HEK293T (cell line): ENCODE measurements at regions not wholly inside any gene's neighbourhood (a gene's known extent, or its start where the extent isn't known, plus 50 kb on each side); places are given as distances from the start of the nearest gene placed in this dataset.

Experiments
- ARNT ChIP-seq: fragments of 450-650 bp; IDR thresholded peaks from 2 replicates; pipeline ENCODE4 v1.6.1; 2017; ENCODE audit warnings: mild to moderate bottlenecking
- BHLHE40 ChIP-seq: fragments of 450-650 bp; IDR thresholded peaks from 2 replicates; pipeline ENCODE4 v1.6.1; 2016; ENCODE audit warnings: mild to moderate bottlenecking, moderate library complexity, borderline replicate concordance
- CTBP1 ChIP-seq: fragments of 450-650 bp; IDR thresholded peaks from 2 replicates; pipeline ENCODE4 v1.6.1; 2016; ENCODE audit warnings: borderline replicate concordance
- FOXA1 ChIP-seq: fragments of 450-650 bp; IDR thresholded peaks from 2 replicates; pipeline ENCODE4 v1.6.1; 2016; ENCODE audit warnings: mild to moderate bottlenecking
- FOXK2 ChIP-seq: fragments of 450-650 bp; IDR thresholded peaks from 2 replicates; pipeline ENCODE4 v1.6.1; 2016; ENCODE audit warnings: mild to moderate bottlenecking
- FOXM1 ChIP-seq: fragments of 450-650 bp; IDR thresholded peaks from 2 replicates; pipeline ENCODE4 v1.6.1; 2017; ENCODE audit warnings: mild to moderate bottlenecking, borderline replicate concordance
- HDGF ChIP-seq: fragments of 450-650 bp; IDR thresholded peaks from 2 replicates; pipeline ENCODE4 v1.6.1; 2017; ENCODE audit warnings: antibody characterized with exemption, borderline replicate concordance
- LEF1 ChIP-seq: fragments of 450-650 bp; IDR thresholded peaks from 2 replicates; pipeline ENCODE4 v1.6.1; 2017; ENCODE audit warnings: mild to moderate bottlenecking, borderline replicate concordance
- NFRKB ChIP-seq: fragments of 450-650 bp; IDR thresholded peaks from 2 replicates; pipeline ENCODE4 v1.6.1; 2016; ENCODE audit warnings: mild to moderate bottlenecking, moderate library complexity
- SUZ12 ChIP-seq: fragments of 450-650 bp; IDR thresholded peaks from 2 replicates; pipeline ENCODE4 v1.6.1; 2016; ENCODE audit warnings: mild to moderate bottlenecking
- ZNF384 ChIP-seq: fragments of 450-650 bp; IDR thresholded peaks from 2 replicates; pipeline ENCODE4 v1.6.1; 2016
- TF ChIP-seq, protein P1 (sequence below): fragments of 450-650 bp; IDR thresholded peaks from 2 replicates; pipeline ENCODE4 v1.6.1; 2016

DNA sequence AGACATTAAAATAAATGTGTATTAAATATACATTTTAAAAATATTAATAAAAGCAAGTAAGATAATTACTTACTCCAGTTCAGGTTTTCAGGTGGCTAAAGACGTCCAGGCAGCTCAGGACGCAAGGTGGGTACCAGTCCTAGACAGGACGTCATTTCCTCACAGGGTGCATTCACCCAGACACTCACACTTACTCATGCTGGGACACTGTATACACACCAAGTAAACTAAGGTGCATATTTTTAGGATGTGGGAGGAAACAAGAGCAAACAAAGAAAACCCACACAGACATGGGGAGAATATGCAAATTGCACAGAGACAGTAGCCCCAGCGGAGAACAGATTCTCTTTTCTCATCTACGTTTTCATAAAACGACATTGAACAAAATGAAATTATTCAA is 457.9 kb downstream of the BRINP3 start:
- TF ChIP-seq BHLHE40 (no peak), HDGF (no peak), NFRKB (no peak), FOXA1 (no peak), FOXM1 (no peak), CTBP1 (no peak), SUZ12 (no peak), ZNF384 (no peak), ARNT (no peak), FOXK2 (no peak), LEF1 (no peak)
- TF ChIP-seq, protein P1, sequence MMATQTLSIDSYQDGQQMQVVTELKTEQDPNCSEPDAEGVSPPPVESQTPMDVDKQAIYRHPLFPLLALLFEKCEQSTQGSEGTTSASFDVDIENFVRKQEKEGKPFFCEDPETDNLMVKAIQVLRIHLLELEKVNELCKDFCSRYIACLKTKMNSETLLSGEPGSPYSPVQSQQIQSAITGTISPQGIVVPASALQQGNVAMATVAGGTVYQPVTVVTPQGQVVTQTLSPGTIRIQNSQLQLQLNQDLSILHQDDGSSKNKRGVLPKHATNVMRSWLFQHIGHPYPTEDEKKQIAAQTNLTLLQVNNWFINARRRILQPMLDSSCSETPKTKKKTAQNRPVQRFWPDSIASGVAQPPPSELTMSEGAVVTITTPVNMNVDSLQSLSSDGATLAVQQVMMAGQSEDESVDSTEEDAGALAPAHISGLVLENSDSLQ: no peak
